GM19452 (cell line): ENCODE measurements at regions not wholly inside any gene's neighbourhood (a gene's known extent, or its start where the extent isn't known, plus 50 kb on each side); places are given as distances from the start of the nearest gene placed in this dataset.
"Not testable (repeated sequence)": the region's sequence is repeated elsewhere in the genome, so short reads cannot be mapped to it uniquely, and the experiment has no call there.

Source experiments
- ATAC-seq: cut with Tn5 transposase; IDR thresholded peaks from one replicate; pipeline ENCODE4 v1.9.1; 2021; ENCODE audit not compliant: unreplicated experiment

DNA sequence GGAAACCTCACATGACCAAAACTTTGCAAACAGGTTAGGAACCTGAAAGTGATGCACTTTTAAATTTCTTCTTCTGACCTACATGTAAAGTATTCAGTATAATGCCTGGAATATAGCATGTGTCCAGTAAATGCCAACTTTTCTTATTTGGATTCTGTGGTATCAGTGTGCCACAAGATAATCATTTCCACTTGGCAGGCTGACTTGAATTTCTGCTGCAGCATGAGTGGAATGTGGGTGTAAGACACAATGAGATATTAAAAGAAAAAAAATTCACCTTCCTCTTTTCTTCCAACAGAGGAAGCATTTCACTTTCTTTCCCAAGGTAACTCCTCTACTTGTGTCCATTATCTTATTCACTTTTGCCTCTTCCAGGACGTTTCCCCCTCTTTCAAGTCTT is 141.9 kb upstream of the PRKD1 start:
- no peak for ATAC-seq

DNA sequence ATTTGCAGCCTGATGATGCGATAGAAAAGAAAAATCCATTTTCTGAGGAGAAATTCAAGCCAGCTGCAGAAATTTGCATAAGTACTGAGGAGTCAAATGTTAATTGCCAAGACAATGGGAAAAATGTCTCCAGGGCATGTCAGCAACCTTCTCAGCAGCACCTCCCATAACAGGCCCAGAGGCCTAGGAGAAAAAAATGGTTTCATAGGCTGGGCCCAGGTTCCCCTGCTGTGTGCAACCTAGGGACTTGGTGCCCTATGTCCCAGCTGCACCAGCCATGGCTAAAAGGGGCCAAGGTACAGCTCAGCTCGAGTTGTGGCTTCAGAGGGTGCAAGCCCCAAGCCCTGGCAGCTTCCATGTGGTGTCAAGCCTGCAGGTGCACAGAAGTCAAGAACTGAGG is 144.8 kb upstream of the PRKD1 start:
- not testable (repeated sequence) for ATAC-seq

- no peak for ATAC-seq
Observed at GRCh38 chr14:30077946-30078345, 150.3 kb upstream of the PRKD1 start.

DNA sequence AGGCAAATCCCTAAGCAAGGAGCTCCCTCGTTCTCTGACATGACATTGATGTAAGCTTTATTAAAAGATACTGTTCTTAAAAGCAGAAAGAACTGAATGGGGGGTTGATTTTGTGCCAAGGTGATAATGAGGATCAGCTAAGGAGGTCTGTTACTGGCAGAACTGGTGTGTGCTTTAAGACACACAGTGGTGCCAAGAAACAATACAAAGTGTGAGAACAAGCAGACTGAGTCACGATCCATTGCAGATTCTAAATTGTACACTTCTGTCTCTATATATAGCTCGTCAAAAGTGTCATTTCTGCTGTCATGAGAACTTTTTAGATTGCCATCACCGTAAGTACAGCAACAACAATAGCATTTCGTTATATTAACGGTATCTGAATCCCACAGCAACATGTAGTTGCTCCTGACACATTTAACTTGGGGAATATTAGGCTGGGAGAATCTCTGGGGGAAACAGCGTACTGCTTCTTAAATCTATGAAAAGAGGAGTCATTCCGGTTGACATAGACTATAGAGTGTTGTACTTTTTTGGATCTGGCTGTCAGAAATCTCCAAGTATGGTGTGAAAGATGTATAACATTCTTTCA is 151.3 kb upstream of the PRKD1 start:
- ATAC-seq, result no peak

GRCh38 chr14:30082486-30082885 is 154.8 kb upstream of the PRKD1 start:
- no peak for ATAC-seq

DNA sequence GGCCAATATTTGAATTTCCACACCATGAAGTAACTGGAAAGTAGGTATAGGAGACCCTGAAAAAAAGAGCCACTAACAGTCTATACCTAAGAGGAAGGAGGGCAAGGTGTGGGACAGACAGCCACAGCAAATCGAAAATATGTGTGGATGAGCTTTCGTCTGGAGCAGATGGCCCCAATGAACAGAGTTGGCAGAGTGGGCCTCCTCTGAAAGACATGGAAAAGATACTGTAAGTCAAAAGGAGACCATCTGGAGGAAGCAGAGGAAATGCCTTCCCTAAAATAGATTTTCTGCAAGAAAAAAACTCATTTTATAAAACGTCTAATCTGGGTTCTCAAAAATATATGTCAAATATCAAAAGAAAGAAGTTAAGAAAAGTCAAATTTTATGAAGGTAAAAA is 157.2 kb upstream of the PRKD1 start:
- ATAC-seq, result no peak

DNA sequence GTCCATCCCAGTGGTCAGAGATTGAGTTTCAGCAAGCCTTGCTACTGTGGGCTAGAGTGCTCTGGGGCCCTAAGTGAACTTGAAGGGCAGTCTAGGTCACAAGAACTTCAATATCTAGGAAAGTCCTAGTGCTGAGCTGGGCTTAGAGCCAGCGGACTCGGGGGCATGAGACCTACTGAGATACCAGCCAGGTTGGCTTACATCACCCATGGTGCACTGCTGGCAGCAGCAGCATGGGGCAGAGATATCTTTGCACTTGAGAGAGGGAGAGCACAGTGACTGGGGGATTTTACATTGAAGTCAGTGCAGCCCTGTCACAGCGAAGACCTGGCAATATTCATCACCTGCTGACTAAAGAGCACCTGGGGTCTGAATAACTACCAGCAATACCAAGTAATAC is 158.3 kb upstream of the PRKD1 start:
- ATAC-seq, result no peak

- ATAC-seq, result no peak
Observed at GRCh38 chr14:30088620-30089019, 161.0 kb upstream of the PRKD1 start.

- ATAC-seq, result no peak
Observed at GRCh38 chr14:30108975-30109700, 181.5 kb upstream of the PRKD1 start.

DNA sequence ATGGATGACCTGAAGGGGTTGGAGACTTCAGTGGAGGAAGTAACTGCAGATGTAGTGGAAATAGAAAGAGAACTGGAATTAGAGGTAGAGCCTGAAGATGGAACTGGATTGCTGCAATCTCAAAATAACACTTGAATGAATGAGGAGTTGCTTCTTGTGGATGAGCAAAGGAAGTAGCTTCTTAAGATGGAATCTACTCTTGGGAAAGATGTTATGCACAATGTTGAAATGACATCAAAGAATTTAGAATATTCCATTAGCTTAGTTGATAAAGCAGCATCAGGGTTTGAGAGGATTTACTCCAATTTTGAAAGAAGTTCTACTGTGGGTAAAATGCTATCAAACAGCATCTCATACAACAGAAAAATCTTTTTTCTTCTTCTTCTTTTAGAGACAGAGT is 186.4 kb upstream of the PRKD1 start:
- ATAC-seq, result no peak

GRCh38 chr14:30115756-30116155 is 188.1 kb upstream of the PRKD1 start:
- ATAC-seq, result no peak

- no peak for ATAC-seq
Observed at GRCh38 chr14:30118992-30119640, 191.5 kb upstream of the PRKD1 start.

DNA sequence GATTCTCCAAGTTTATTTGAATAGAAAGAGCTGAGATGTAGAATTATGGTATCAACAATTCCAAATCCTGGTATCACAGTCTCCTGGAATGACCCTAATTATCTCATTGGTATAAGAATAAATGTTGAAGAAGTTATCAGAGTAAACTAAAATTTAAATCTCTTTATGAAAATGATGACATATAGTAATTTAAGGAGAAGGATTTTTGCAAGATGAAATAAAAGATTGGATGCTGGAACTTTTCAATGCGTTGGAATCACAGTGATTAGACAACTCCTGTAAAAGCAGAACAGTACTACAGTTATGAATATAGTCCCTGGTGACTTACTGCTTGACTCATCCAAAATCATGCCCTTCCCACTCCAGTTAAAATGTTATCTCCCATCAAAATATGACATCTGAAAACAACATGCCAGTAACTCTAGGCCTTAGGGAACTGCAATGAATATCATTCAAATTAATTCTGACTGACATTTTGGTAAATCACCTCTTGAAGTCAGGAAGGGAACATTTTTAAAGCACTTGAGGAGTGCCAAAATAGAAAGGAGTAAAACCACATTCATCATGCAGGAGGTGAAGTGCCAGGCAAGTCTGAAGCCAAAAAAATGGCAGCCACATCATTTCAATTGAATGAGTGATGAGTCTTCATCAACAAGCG is 197.8 kb upstream of the PRKD1 start:
- ATAC-seq, result no peak

DNA sequence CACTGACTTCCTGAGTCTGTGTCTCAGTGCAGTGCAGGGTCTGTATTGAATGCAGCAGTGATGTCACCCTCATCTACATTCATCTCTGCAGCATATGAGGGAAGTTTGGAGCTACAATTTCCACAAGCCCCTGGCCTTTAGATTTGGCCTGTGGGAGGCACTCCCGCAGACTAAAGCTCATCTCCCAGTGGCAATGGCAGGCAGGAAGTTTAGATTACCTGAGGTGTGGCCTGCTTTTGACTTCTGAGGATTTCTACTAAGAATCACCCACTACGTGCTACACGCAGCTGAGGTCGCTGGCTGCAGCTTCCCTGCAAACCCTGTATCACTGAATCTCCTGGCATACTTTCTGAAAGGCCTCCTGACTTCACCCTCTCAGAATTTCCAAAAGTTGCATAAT is 202.2 kb upstream of the PRKD1 start:
- ATAC-seq, result no peak

DNA sequence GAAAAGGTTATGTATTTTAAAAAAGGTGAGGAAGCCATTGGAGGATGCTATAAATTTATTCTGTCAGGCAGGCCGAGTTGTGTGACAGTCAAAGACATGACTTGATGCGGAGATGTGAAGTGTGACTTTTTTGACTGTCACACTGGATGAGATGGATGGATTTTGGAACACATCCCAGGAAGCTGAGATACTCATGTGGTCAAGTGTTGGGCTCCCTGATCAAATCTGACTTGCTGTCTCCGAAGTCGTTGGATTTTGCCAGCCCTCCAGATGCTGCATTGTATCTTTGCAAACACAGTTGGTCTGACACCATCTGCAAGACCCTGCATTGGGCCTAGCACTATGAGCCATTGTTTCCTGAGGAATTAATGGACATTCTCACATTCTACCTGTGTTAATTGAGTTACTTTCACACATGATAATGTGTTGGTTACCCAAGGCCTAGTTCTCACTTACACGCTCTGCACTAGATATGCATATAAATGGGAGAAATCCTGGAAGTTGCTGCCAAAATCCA is 204.0 kb upstream of the PRKD1 start:
- ATAC-seq, result no peak

DNA sequence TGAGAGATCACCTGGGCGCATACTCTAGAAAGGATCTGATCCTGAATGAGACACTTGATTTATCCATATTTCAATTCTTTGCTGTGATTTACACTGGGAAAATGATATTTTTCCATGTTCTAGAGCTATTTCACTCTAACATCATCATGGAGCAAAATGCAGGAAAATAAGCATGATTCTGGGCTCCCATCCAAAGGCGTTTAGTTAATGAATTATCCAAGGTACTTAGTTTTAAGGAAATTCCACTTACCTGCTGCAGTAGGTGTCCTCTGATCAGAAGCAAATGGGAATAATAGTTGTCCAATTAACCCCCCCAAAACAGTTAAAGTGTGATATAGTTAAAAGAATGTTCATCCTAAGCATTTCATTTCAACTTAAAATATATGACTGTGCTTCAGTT is 204.5 kb upstream of the PRKD1 start:
- no peak for ATAC-seq

DNA sequence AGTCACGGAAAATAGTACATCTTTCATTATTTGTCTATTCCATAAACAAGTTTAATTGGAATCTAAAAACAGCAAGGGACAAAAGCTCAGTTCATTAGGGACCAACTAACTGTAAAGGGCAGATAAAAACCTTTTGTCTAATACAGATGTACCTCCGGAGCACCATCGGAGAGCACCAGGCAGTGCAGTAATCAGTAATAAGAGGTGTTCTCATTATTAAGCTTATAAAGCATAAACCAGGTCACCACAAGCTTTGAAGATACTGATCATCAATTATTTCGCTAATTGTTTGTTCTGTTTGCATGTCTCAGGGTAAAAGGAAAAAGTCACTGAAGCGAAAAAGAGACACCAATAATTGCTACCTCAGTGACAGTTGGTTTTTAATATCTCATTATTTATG is 207.3 kb upstream of the PRKD1 start:
- ATAC-seq, result no peak

- ATAC-seq, result no peak
Observed at GRCh38 chr14:30138567-30138966, 210.9 kb upstream of the PRKD1 start.

DNA sequence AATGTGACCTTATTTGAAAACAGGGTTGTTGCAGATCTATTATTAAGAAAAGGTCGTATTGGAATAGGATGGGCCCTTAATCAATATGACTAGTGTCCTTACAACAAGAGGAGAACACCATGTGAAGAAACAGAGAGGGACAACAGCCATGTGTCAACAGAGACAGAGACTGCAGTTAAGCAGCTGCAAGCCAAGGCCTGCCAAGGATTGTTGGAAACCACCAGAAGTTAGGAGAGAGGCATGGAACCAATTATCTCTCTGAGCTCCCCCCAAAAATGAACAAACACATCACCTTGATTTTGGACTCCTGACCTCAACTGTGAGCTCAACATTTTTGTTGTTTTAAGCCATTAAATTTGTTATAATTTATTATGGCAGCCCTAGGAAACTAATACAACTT is 214.6 kb upstream of the PRKD1 start:
- ATAC-seq, result no peak

DNA sequence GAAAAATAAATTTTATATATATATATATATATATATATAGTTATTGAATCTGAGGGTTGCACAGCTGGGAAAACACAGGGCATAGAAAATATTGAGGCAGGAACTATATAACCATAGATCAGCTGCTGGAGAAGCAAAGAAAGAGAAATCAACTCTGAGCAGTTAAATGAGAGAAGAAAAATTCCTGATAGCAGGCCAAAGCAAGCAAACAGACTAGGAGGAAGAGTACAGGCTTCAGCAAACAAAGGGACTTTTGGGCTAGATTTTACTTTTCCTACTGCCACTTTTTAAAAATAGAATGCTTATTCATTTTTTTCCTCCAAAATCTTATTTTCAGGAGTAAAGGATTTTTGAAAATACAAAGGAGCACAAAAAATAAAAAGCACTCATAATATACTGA is 216.0 kb upstream of the PRKD1 start:
- ATAC-seq, result no peak

DNA sequence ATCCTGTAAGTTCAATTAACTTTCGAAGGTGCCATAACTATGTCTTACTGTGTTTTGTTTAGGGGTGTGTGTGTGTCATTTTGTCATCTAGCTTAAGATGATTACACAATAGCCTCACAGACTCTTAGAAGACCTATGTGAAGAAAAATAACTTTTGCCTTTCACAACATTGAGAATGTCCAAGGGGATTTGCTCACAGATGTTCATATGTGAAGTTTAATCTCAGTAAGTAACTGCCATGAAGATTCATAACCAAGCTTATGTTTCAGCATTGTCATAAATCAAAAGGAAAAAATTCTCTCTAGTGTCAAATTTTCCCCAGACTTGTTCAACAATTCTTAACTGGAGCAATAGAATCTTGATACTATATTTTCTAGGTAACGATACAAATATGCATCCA is 226.1 kb upstream of the PRKD1 start:
- ATAC-seq, result no peak

GRCh38 chr14:30156571-30156970 is 228.9 kb upstream of the PRKD1 start:
- no peak for ATAC-seq
